ENCODE measurements at regions not wholly inside any gene's neighbourhood (a gene's known extent, or its start where the extent isn't known, plus 50 kb on each side); places are given as distances from the start of the nearest gene placed in this dataset.

DNA sequence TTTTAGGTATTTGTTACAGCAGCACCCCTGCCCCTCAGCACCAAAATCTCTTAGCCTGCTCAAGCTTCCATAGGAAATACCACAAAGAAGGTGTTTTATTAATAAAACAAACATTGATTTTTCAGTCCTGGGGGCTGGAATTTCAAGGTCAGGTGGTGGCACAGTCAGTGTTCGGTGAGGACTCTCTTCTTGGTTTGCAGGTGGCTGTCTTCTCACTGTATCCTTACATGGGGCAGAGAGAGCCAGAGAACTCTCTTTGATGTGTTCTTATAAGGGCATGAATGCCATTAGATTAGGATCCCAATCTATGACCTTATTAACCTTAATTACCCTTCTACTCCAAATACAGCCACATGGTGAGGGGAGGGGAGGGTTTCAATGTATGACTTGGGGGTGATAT is 112.3 kb upstream of the PFKP start:
- no peak for DNase-seq (ENCODE audit: low read depth, low spot score)
- no peak overlapping the region for H3K27ac ChIP-seq

DNA sequence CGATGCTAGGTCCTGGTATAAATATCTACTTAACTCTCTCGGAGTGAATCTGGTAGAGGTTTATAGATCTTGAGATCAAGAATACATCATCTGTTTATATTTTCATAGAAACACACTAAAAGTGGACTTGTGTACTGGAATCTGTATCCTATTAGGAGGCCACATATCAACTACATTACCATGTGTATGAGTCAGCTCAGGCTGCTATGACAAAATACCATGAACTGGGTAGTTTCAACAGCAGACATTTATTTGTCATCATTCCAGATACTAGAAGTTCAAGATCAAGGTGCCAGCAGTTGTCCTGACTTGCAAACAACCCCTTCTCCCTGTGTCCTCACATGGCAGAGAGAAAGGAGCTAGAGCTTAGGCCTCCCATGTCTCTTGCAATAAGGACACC is 113.9 kb upstream of the PFKP start:
- no peak overlapping the region for H3K27ac ChIP-seq
- DNase-seq (ENCODE audit: low read depth, low spot score) = no peak

DNA sequence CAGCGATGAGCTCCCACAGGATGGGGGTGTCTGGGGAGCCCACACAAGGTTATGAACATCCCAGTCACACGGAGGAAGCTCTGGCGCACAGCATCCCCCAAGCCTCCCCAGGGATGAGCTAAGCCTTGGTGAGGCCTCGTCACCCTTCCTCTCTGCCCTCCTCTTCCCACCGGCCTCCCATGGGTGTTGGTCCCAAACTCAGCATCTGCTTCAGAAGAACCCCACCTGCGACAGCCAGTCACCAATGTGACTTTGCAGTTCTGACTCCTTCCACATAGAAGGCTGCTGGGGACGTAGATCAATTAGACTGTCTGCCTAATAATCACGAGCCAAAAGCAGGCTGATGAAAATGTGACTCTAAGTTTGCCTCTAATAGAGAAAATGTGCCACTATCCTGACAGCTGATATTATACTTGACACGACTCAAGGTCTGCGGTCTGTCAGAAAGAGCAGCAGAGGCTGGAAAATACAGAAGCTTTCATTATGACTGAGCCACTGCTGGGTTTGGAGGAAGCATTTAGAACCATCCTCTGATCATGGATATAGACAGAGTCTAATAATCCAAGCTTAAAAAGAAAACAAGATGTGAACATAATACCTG is 116.0 kb upstream of the PFKP start:
- no peak for DNase-seq (ENCODE audit: low read depth, low spot score)
- no peak overlapping the region for H3K27ac ChIP-seq

DNA sequence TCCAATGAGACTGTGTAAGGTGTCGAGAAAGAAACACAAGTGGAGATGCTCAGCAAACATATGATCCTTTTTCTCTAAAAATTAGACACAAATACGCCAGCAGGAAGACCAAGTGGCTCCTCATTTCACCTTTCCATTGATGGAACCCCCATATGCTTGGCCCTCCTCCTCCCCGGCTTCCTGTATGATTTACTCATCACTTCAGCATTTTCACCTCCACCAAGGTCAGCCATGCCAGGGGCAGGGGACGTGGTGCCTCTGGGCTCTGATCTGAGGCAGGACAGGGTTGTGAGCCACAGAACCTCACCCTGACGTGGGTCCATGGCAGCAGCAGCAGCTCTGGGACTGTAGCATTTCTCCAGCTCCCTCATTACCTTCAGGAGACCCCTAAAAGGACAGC is 116.8 kb upstream of the PFKP start:
- H3K27ac ChIP-seq = peak overlapping the region; percentile 17
- no peak for DNase-seq (ENCODE audit: low read depth, low spot score)

DNA sequence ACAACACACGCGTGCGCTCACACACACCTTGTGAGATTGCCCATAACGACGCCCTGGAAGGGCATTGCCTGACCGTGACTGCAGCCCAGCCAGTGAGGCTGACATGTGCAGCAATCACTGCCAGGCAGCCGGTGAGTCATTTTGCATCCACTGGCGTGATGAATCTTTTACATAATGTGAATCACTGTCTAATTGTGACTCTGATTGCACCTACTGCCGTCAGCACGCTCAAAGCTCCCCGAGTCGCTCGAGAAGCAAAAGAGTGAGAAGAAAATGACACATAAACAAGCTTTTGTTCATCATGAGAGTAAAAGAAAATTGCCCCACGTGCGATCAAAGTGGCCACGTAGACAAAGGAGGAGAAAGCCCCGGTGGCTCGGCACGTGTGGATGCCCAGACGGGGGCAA is 117.4 kb upstream of the PFKP start:
- peak; percentile 41 for DNase-seq (ENCODE audit: low read depth, low spot score)
- peak overlapping the region; percentile 17 for H3K27ac ChIP-seq

DNA sequence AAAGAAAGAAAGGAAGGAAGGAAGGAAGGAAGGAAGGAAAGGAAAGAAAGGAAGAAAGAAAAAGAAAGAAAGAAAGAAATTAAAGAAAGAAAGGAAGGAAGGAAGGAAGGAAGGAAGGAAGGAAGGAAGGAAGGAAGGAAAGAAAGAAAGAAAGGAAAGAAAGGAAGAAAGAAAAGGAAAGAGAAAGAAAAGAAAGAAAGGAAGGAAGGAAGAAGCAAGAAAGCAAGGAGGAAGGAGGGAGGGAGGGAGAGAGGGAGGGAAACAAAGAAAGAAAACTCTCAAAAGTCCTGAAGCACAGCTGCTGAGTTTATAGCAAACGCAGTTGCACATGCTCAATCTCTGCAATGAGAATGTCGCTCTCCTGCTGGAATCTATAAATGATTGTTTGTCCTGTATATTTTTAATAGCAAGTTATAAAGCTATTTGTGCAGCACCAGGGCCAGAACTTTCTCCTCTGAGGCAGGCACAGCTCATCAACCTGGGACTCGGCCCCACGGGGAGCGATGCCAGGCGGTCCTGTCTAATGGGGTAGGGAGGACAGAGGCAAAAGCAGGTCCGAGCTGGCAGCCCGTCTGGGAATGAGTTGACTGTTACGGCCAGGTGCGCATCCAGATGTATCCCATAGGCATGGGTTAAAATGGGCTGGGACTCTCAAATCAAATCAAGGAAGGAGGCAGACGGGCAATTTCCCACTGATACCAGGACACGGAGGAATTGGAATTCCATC is 118.0 kb upstream of the PFKP start:
- no peak for DNase-seq (ENCODE audit: low read depth, low spot score)
- H3K27ac ChIP-seq = no peak overlapping the region

DNA sequence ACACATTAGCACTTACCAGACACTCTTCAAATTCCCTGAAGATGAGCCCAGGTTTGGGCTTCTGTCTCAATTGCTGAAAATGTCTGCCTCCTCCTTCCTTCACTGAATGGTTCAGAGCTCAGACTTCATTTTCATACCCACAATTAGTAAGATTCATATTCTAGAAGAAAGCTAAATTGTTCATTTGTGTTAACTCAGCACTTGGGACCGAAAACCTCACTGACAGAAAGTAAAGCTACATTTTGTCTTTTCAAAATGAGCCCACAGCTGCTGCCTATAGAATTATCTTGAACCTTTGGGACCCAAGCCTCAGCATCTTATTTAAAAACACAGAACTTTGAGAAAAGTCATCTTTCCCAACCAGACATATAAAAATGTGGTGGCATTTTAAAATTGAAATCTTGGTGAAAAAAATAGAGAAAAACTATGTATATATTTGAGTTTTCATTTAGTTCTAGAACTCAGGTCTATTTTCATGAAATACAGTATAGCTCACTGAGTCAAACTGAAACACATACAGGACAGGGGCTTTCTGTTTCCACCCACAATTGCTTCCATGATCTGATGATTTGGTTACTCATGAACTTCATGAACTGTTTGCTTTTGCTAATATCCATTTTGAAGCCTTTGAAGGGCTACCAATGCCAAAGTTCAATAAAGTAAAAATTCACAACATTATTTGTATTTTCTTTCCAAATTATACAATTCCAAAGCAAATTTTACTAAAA is 119.1 kb upstream of the PFKP start:
- no peak overlapping the region for H3K27ac ChIP-seq
- no peak for DNase-seq (ENCODE audit: low read depth, low spot score)

DNA sequence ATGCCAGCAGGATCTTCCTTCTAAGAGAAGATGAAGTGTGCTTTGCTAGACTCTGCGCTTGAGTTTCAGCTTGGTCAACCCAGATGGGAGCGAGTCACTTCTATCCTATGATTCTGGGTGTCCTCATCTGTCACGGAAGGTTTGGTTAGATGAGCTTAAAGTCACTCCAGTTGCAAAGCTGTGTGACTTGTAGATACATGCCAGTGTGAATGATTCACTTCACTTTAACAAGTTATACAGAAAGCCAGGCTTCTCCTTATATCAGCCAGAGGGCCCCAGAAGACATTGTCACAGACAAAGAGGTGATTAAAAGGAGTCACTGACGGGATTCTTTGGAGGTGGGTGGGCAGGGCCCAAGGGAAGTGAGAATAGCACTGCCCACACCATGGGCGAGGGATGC is 122.6 kb upstream of the PFKP start:
- no peak for DNase-seq (ENCODE audit: low read depth, low spot score)
- H3K27ac ChIP-seq = no peak overlapping the region

DNA sequence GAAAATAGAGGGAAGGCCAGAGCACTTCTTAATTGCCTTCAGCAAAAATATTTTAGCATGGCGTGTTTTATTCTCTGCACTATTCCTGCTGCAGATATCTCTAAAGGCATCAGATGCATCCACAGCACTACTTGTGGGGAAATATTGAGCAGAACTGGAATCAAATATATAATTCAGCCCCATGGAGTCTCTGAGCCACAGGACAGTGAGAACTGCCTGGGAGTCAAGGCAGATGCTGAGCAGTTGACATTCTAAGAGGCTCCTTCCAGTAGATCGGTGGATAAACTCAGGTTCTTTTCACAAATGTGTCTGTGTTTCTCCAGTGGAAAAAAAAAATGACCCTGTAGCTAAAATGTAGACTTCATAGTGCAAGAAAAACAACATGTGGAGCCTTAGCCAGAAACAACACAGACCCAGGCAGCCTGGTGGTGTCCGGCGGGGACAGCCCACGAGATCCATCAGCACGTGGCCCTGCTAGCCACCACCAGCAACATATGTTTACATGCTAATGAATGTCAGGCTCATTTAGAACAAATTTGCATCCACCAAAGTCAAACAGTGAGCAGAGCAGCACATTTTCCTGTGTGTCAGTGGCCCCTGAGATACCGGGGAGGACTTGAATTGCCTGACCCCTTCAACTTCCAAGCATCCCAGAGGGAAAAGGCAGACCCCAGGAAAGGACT is 123.3 kb upstream of the PFKP start:
- H3K27ac ChIP-seq = no peak overlapping the region
- no peak for DNase-seq (ENCODE audit: low read depth, low spot score)

DNA sequence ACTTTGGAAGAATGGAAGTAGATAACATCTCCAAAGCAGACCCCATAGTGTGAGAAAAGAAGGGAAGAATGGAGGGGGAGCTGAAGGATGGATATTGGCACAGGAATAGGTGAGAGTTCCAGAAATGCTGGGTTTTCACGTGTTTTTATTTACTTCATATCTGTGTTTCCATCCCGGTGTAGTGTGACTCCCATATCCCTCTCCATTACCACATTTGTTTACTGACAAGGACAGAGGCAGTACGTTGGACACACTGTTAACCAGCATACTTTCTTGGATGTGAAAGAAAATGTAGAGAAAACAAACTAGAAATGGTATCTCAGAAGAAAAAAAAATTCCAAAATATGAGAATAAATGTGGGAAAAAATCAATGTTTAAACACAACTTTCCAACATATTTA is 124.4 kb upstream of the PFKP start:
- DNase-seq (ENCODE audit: low read depth, low spot score) = no peak
- no peak overlapping the region for H3K27ac ChIP-seq

DNA sequence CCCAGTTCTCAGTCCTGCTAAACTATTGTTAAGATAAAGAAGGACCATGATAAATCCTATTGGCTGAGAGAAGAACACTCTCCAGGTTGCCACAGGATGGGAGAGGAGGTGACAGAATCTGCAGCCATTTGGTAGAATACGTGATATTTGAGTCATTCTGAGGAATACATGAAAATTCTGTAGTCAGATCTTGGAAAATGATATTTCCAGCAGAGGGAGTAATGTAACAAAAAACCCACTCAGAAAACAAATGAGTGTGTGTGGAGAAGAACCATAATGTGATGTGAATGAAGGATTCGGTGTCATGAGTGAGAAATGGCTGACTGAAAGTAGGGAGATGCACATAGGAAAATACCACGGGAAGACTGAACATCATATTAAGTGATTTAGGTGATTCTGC is 128.5 kb upstream of the PFKP start:
- no peak overlapping the region for H3K27ac ChIP-seq
- no peak for DNase-seq (ENCODE audit: low read depth, low spot score)

DNA sequence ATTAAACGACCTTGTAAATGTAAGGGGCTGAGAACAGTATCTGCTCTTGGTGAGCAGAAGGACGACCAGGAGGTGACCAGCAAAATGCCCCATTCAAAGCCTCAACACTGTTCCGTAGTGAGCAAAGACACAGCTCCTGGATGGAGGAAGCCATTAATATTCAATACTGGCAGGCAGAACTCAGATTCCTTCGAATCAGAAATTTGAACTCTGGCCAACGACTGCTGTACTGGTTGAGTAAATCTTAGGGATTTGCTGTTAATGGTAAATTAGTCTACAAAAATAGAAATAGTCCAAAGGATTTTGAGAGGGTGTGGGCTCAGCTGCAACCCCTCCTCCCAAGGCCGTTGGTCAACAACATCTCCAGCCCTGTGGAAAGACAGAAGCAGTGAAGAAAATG is 130.5 kb upstream of the PFKP start:
- no peak for DNase-seq (ENCODE audit: low read depth, low spot score)

DNA sequence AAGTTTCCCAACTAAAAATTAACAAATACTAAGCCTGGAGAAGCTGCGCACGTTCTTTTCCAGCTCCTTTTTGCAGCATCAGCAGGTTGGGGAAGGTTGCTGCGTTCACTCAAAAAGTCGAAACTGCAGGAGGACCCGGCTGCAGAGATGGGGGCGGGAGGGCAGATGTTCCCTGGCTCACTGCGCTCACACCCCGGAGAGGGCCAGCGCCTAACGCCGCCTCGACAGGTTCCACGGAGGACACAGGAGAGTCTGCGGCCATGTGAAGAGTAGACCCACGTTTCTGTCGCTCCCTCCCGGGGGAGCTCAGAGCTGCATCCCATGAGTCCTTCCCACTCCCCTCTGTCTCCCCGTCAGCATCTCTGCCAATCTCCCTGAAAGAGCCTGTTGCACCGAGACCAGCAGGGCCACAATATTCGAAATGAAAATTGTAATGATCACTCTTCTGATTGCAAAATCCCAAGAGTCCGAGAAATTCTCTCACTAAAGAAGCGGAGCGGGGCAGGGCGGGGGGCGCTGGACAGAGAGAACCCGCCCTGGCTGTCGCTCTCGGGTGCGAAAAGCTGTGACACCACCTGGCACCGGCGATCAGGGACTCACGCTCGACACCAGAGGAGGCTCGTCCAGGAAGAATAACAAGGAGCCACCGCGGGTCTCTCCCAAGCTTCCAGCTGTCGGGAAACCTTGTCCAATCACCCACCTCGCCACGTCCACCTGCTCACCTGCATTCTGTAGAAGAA is 131.5 kb upstream of the PFKP start:
- no peak overlapping the region for H3K27ac ChIP-seq
- no peak for DNase-seq (ENCODE audit: low read depth, low spot score)

More for the DNA sequence above, 130.5 kb upstream of the PFKP start:
- H3K27ac ChIP-seq = no peak overlapping the region

DNA sequence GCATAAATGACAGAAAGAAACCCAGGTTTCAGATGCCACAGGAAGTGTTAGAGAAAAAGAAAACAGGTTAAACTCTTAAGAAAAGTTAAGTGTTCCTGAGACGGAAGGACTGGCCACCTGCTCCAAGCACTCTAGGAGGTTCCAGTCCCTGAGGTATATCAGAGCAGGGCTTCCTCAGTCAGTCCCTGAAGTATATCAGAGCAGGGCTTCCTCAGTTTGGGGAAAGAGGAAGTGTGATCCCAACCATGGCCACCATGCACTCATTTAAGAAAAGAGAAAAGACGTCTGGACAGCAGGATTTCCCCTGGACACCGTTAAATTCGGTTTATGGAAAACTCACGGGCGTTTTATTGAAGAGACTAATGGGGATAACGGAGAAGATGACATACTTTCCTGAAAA is 133.4 kb upstream of the PFKP start:
- DNase-seq (ENCODE audit: low read depth, low spot score) = no peak
- H3K27ac ChIP-seq = no peak overlapping the region

DNA sequence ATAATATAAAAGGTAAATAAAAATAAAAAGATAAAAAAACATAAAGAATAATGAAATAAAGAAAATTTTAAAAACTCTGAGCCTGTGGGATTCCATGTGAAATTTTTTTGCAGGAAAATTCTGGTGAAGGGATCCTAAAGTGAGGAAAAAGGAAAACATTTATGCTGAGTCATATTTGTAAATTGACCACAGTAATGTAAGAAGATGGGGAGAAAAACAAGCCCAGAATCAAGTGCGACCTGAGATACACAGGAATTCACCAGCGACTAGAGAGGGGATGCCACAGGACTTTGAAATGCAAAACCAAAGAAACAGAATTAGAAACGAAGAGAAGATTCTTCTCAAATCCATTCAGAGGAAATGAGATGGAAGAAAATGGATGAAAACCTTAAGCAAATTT is 133.8 kb upstream of the PFKP start:
- no peak overlapping the region for H3K27ac ChIP-seq
- DNase-seq (ENCODE audit: low read depth, low spot score) = no peak

DNA sequence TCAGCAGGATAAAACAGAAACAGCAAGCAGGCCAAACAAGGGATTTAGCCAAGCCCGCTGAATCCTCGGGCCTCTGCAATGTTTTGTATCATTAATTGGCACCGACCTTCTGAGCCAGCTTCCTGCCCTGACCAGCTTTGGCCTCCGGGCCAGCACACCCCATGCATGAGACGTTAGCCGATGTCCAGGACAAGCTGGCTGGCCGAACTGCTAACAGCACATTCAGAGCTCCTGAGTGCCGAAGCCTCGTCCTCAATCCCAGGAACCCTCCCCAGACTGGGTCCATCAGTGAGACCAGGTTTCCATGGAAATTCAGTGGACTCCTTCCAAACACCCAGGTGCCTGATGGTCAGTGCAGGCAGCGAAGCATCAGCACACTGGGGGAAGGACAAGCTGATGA is 134.3 kb upstream of the PFKP start:
- no peak overlapping the region for H3K27ac ChIP-seq
- DNase-seq (ENCODE audit: low read depth, low spot score) = no peak

DNA sequence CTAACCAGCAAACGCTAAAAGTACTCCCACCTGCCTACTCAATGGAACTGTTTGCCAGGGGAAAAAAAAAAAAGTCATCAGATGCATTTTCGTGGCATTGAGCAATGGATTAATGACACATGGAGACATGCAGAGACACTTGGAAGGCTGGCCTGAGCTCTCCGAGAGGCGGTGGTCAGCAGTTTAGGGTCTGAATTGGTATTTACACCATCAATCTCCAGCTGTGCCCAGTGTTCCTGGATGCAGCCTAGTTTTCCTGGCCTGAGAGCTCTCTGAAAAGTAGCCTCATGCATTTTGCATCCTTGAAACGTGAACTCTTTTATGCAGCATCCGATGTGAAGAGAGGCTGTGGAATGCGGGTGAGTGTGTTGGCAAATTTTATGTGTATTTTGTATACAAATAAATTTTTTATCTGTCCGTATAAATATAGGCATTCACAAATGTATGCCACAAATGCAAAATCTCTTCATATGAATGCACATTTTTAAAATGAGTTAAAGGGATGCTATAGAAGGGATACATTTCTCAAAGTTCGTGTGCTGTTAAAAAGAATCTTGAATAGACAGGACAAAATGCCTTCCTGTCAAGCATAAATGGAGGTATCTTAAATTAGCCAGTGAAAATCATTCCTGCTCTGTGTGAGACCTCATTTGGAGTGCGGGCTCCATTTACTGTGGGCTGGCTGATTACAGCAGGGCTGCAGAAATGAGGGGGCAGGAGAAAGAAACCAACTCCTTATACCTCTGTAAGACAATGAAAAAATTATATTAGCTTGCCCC is 137.7 kb upstream of the PFKP start:
- no peak for DNase-seq (ENCODE audit: low read depth, low spot score)
- H3K27ac ChIP-seq = no peak overlapping the region

DNA sequence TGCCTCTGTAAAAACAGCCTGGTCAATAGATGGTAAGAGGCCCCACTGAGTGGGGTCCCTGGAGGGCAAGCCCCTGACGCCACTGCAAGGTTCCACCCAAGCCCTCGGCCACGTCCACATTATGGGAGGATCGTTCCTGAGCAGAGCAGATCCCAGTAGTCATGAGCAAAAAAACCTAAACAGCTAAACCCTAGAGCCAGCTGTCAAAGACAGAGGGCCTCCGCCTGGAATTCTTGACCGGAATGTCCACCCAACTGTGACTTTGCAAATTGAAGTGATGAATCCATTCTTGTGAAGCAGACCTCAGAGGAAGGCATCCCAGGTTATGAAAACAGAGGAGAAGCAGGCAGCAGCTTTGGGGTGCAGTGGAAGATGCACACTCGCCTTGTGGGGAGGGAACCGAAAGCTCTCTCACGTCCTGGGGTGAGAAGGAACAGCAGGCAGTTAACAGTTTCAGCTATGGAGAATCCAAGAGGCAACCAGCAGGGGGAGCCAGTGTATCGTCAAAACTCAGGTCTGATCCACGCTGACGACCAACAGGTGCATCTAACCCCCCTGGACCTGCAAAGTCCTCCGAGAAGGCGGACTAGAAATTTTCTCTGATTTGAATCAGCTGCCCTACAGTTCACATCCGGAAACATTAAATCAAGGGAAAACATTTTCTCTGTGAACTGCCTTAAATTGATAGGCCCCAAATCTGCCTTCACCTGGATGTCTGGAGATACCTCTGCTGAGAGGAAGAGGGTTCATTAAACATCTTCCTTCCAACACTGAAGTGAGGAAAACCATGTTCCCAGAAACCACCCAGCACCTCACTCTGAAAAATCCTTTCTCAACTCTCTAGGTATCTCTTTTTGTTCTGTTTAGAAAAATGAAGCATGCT is 139.1 kb upstream of the PFKP start:
- no peak overlapping the region for H3K27ac ChIP-seq
- no peak for DNase-seq (ENCODE audit: low read depth, low spot score)

Data from epithelial cell of prostate (primary cell).